HG03575 (cell line): ENCODE measurements at regions not wholly inside any gene's neighbourhood (a gene's known extent, or its start where the extent isn't known, plus 50 kb on each side); places are given as distances from the start of the nearest gene placed in this dataset.
"Not testable (repeated sequence)": the region's sequence is repeated elsewhere in the genome, so short reads cannot be mapped to it uniquely, and the experiment has no call there.

Experiments used
- ATAC-seq: cut with Tn5 transposase; IDR thresholded peaks from one replicate; pipeline ENCODE4 v1.9.1; 2021; ENCODE audit not compliant: unreplicated experiment, insufficient number of reproducible peaks, low FRiP score; ENCODE audit errors: extremely low read depth

GRCh38 chr2:175351512-175351911, 170.0 kb upstream of the ATP5MC3 start:
- no peak for ATAC-seq

- no peak for ATAC-seq
These were observed 168.6 kb upstream of the ATP5MC3 start for GRCh38 chr2:175350105-175350504.

DNA sequence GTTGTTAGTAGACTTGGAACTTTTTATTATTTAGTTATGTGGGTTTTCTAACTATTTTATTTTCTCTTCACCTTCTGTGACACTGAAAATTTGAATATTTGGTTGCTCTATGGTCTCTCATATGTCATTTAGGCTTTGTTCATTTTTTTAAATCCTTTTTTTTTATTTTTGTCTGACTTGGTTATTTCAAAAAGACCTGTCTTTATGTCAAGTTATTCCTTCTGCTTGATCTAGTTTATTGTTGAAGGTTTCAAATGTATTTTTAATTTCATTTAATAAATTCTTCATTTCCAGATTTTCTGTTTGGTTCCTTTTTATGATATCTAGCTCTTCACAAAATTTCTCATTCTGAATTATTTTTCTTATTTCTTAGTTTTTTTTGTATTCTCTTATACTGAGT, 160.6 kb upstream of the ATP5MC3 start:
- no peak for ATAC-seq

DNA sequence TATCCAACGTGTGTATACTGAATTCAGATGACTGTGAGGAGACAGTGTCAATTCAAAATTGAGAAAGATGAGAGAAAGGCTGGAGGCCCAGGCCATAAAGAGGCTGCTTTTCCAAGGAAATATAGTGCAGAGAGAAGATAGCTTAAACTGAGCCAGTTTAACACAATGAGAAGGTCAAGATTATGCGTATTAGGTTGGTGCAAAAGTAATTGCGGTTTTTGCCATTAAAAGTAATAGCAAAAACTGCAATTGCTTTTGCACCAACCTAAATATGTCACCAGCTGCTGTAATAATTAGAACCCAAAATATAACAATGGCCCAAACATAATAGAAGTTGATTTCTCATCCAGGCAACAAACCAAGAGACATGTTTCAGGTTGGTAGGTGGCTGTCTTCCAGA, 148.7 kb upstream of the ATP5MC3 start:
- ATAC-seq, result no peak

- no peak for ATAC-seq
These were observed 145.3 kb upstream of the ATP5MC3 start for GRCh38 chr2:175326801-175327200.

DNA sequence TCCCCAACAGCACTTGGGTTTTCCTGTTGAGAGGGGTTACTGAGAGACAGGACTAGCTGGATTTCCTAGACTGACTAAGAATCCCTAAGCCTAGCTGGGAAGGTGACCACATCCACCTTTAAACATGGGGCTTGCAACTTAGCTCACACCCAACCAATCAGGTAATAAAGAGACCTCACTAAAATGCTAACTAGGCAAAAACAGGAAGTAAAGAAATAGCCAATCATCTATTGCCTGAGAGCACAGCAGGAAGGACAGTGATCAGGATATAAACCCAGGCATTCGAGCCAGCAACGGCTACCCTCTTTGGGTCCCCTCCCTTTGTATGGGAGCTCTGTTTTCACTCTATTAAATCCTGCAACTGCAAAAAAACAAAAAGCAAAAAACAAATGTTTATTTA, 144.7 kb upstream of the ATP5MC3 start:
- not testable (repeated sequence) for ATAC-seq

GRCh38 chr2:175323162-175323561, 141.7 kb upstream of the ATP5MC3 start:
- ATAC-seq, result no peak

DNA sequence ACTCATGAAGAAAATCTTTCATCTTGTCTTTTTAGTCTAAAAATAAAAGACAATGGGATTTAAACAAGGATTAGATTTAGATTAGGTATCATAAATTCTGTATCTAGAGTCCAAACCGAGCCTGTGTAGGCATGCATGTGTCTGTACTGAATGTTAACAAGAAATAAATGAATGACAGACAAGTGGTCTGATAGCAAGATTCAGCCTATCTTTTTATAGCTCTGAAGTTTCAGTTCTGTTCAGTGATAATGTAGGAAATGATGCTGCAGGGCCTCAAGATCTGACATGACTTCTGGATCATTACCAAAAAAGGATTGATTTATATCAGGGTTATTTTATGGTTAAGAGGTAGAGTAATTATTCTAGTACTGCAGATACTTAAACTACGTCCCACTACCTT, 137.0 kb upstream of the ATP5MC3 start:
- no peak for ATAC-seq

- no peak for ATAC-seq
These were observed 136.2 kb upstream of the ATP5MC3 start for GRCh38 chr2:175317751-175318150.

GRCh38 chr2:175312137-175312536, 130.6 kb upstream of the ATP5MC3 start:
- no peak for ATAC-seq

- no peak for ATAC-seq
These were observed 129.4 kb upstream of the ATP5MC3 start for GRCh38 chr2:175310813-175311504.

DNA sequence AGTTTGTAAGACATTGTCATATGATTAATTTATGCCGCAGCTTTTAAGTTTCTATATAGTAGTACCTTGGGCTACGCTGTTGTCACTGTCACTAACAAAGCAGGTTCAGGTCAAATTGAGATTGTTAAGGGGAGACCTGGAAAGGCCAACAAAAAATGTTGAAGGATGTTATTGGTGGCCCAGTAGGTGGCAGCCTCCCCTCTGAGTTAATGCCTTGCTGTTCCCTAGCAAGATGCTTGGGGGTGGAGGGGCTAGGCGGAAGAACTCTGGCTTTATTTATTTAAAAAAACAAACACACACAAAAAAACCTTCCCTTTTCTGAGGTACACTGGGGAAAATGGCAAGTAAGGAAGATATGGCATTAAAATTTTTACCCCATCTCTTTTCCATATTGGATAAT, 128.3 kb upstream of the ATP5MC3 start:
- ATAC-seq, result no peak

DNA sequence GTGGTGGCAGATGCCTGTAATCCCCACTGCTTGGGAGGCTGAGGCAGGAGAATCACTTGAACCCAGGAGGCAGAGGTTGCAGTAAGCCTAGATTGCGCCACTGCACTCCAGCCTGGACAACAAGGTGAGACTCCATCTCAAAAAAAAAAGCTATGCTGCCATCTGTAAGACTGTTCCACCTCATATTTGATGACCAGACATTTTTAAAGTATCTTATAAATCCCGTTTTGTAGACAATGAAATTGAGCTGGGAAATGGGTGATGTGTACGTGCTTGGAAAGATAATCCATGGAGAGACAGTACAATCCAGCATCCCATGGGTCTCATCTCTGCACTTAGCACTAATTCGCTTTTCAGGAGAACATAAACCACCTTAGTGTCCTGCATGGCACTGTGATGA, 126.5 kb upstream of the ATP5MC3 start:
- no peak for ATAC-seq

DNA sequence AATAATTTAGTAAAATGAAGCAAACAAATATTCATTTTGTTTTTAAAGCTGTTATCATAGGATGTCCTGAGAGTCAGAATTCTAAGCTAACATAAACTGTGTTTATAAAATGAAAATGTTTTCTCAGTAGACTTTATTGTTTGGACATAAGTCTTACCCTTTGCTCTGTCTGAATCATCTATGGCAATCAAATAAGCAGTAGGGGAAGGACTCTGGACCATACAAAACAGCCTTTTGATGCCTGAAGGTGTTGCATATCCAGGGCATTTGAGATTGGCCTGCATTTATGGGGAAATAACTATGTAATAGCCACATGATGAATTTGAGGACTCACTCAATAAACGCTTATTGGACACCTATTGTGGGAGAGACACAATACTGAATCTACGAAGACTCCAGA, 123.0 kb upstream of the ATP5MC3 start:
- no peak for ATAC-seq

DNA sequence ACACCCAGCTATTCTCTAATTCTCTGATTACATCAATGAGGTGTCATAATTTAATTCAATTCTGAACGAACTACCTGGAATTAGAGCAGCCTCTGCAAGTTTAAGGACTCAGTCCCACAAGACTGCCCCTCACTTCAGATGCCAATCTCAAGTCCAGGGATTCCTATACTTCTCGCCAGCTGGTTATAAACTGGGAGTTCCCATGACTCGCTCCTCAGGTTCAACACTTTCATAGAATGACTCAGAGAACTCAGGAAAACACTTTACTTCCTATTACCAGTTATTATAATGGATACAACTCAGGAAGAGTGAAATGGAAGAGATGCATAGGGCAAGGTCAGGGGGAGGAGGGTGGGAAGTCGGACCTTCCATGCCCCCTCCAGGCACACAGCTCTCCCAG, 112.3 kb upstream of the ATP5MC3 start:
- ATAC-seq, result no peak

- ATAC-seq, result no peak
These were observed 111.7 kb upstream of the ATP5MC3 start for GRCh38 chr2:175293195-175293594.

DNA sequence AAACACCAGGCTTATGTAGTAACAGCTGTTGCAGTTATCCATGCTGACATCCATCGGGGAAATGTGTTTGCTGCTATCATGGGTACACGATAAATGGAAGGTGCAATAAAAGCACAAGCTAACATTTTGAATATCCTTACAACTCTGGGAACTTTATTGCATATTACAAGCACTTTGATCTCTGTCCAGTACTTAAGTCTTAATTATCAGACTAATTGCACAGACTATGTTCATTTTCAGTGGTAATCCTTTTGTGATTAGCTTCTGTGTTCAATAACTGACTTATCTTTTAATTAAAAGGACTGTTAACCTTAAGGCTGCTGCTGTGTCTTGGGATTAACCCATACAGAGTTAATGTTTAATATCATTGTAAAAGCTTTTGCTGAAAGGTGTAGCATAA, 101.4 kb upstream of the ATP5MC3 start:
- no peak for ATAC-seq

- ATAC-seq, result no peak
These were observed 100.8 kb upstream of the ATP5MC3 start for GRCh38 chr2:175282300-175282699.

DNA sequence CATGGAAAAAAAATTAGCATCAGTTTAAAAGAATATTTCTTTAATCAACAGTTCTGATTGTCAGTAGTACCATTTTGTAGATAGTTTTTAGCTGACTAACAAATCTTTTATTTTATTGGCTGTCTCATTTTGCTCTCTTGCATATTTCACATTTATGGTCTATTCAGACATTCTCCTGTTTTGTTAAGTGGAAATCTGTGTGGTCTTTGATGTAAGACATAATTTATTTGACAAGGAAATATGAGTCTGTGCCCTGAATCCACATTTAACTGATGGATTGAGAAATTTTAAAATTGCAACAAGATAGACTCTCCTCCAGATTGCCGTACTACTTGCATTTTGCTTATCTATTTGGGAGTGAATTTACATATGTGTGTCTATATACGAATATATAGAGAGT, 96.3 kb upstream of the ATP5MC3 start:
- ATAC-seq, result no peak

DNA sequence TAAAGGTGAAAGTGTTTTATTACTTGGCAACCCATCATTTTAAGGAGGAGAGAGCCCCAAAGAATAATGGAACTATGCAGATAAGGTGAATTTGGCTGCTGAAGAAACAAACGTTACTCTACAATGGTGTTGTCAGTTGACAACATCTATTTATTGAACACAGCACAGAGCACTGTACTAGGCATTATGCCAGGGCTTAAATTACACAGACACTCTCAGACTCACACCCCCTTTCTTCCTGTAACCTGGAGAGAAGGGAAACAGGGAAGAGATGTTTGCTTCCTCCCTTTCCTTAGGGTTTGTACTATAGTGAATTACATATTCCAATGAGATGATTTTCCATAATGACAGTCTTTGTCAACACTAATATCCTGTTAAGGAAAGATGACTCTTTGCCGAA, 94.0 kb upstream of the ATP5MC3 start:
- ATAC-seq, result no peak

DNA sequence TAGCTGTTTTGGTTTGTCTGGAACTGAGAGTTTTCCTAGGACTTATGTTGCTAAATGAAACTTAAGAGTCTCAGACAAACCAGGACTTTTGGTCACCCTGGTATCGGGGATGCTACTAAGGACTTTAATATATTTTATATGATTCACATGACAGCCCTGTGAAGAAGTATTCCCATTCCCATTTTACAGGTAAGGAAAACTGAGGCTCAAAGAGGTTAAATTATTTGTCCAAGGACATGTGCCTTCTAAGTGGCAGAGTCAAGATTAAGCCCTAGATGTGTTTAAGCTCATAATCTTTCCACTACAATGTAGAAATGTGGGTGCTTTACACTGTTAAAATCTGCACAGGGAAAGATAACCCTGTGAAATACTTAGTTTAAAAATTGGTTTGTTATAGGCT, 77.7 kb upstream of the ATP5MC3 start:
- no peak for ATAC-seq
